C4-2B (cell line): ENCODE measurements at regions not wholly inside any gene's neighbourhood (a gene's known extent, or its start where the extent isn't known, plus 50 kb on each side); places are given as distances from the start of the nearest gene placed in this dataset.

Source experiments
- CTCF ChIP-seq: fragments of 450-650 bp; conservative IDR thresholded peaks from 2 replicates; pipeline ENCODE4 v1.5.1; 2017; ENCODE audit warnings: mild to moderate bottlenecking
- ZFX ChIP-seq: fragments of 450-650 bp; IDR thresholded peaks from 2 replicates; pipeline ENCODE4 v1.6.1; 2017

DNA sequence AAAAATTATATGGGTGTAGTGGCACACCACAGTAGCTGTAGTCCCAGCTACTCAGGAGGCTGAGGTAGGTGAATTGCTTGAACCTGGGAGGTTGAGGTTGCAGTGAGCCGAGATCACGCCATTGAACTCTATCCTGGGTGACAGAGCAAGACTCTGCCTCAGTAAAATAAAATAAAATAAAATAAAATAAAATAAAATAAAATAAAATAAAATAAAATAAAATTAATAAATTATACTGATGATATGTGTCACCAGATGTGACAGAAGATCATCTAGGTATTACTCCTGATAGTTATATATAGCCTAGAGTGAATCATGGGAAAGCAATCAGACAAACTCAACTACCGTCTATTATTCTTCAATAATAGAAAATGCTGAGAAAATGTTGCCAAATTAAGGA, 972.5 kb downstream of the MRPL39 start:
- TF ChIP-seq CTCF: no peak
- TF ChIP-seq ZFX: no peak
